LNCAP (cell line): ENCODE measurements at regions not wholly inside any gene's neighbourhood (a gene's known extent, or its start where the extent isn't known, plus 50 kb on each side); places are given as distances from the start of the nearest gene placed in this dataset.

Experiments
- TF ChIP-seq, protein P1 (sequence below): fragments of 450-650 bp; IDR thresholded peaks from 2 replicates; pipeline ENCODE4 v1.5.1; 2017; ENCODE audit warnings: mild to moderate bottlenecking

DNA sequence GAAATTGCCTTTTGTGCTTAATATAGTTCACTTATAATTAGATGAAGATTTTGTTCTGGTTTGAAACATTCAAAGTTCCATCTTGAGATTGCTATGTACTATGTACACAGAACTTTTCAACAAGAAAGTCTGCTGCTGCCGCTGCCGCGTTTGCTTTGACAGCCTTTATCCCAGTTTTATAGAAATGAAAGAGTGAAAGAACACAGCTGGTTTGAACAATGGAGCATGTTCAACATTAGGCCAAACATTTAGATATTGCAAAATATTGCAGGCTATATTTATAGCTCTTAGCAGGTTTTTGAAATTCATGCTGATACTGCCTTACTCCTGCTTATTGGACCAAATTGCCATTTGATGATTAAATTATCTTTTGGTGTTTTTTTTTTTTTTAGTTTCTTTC is 299.8 kb upstream of the PRKD1 start:
- TF ChIP-seq, protein P1, sequence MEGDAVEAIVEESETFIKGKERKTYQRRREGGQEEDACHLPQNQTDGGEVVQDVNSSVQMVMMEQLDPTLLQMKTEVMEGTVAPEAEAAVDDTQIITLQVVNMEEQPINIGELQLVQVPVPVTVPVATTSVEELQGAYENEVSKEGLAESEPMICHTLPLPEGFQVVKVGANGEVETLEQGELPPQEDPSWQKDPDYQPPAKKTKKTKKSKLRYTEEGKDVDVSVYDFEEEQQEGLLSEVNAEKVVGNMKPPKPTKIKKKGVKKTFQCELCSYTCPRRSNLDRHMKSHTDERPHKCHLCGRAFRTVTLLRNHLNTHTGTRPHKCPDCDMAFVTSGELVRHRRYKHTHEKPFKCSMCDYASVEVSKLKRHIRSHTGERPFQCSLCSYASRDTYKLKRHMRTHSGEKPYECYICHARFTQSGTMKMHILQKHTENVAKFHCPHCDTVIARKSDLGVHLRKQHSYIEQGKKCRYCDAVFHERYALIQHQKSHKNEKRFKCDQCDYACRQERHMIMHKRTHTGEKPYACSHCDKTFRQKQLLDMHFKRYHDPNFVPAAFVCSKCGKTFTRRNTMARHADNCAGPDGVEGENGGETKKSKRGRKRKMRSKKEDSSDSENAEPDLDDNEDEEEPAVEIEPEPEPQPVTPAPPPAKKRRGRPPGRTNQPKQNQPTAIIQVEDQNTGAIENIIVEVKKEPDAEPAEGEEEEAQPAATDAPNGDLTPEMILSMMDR: no peak

DNA sequence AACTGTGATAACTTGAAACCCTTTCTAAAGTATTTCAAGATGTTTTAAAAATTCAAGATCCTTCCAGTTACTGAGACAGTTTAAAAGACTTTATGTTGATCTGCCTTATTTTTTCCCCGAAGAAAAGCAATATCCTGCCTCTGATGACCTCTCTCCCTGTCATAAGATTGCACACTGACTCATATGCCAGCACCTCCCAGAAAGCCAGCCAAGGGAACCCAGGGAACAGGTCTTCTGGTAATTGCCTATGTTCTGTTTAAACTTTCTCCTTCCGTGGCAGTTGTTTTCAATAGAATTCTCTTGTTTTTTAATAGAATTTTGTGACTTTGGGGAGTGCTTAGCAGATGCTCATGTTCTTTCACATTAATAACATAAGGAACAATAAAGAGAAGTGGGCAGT is 300.2 kb upstream of the PRKD1 start:
- TF ChIP-seq, protein P1: no peak

DNA sequence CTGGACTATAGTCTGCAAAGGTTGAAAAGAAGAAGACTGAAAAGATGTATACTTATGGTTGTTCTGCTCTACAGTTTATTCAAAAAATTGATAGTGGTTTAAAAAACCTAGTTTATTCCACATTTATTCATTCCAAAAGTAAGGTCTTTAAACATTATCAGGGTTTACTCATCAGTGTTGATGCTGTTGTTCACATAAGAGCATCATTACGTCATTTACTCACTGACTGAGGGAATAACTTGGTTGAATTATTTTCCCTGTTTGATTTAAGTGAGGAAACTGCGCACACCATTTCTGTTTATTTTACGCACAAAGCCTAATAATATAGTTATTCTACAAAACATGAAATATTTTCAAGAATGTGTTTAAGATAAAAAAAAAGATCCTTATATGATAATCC is 303.1 kb upstream of the PRKD1 start:
- TF ChIP-seq, protein P1: no peak

DNA sequence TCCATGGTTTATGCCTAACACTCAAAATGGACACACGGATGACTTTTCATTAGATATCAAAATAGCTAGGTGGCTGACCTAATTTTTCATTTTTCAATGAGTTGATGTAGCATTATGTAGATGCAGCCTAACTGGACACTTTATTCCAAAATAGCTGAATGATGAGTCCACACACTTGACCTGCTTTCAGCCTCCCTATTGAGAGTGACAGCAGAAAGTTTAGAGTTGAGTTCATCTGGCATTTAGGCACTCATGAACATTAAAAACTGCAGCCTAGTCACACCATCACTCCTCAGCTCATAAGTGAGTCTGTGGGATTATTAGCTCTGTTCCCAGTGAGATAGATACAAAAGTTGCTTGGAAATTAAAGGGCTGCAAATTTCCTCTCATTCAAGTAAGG is 307.3 kb upstream of the PRKD1 start:
- TF ChIP-seq, protein P1: no peak

DNA sequence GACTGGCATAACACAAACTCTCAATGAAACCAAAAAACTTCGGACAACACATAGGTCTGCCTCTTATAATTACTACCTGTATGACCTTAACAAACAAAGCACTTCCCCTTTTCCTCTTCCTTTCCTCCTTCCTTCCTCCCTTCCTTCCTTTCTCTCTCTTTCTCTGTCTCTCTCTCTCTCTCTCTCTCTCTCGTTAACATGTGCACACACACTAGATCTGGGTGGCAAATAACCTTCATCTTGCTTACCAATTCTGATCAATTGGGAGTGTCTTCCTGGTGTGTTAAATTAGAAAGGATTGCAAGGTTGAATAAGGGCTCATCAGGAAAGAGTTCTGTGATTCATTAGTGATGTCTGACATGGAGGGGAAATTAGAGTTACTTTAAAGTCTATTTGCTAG is 307.8 kb upstream of the PRKD1 start:
- TF ChIP-seq, protein P1: no peak

DNA sequence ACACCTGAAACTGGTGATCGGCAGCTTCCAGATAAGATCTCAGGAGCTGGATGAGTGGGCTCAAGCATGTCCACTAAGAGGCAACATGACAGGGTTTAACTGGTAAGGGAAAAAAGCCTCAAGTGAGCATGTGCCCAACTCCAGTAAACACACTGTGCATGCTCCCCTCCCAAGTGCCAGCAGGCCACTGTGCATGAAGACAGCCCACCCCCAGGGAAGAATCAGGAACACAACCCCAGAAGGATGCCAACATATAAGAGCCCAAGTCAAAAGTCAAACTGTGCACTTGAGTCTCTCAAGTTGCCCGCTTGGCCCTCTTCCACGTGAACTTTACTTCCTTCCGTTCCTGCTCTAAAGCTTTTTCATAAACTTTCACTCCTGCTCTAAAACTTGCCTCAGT is 311.3 kb upstream of the PRKD1 start:
- TF ChIP-seq, protein P1: no peak

DNA sequence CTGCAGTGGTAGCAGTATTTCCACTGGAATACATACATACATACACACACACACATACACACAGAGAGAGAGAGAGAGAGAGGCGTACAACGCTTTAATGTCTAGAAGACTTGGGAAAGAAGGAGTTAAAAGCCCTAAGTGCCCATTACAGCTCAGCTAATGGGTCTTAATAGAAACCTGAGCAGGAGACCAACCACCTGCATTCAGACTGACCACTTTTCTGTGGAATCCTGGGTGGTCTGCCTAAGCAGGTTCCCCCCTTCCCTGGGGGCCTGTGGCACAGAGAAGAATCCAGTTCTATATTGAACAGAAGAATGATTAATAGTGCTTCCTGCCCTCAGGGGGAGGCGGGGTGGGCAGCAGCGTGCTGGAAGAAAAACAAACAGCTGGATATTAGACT is 312.4 kb upstream of the PRKD1 start:
- TF ChIP-seq, protein P1: no peak

DNA sequence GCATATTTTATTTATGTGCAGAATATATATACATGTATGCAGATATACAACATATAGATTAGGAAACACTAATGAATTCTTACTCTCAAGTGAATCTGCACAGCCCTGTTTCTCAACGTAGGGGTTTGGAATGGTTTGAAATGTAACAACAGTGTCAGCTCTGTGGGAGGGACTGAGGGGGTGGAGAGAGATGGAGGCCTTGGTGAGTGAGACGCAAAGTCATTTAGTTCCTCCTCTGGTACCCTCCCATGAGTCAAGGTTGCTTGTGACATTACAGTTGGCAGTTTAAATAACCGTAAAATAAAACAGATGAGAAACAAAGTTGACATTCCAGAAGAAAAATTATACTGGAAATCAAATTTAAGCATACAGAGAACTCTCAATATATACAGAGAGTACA is 313.0 kb upstream of the PRKD1 start:
- TF ChIP-seq, protein P1: no peak
